ENCODE measurements at regions not wholly inside any gene's neighbourhood (a gene's known extent, or its start where the extent isn't known, plus 50 kb on each side); places are given as distances from the start of the nearest gene placed in this dataset.
"Not testable (repeated sequence)": the region's sequence is repeated elsewhere in the genome, so short reads cannot be mapped to it uniquely, and the experiment has no call there.

DNA sequence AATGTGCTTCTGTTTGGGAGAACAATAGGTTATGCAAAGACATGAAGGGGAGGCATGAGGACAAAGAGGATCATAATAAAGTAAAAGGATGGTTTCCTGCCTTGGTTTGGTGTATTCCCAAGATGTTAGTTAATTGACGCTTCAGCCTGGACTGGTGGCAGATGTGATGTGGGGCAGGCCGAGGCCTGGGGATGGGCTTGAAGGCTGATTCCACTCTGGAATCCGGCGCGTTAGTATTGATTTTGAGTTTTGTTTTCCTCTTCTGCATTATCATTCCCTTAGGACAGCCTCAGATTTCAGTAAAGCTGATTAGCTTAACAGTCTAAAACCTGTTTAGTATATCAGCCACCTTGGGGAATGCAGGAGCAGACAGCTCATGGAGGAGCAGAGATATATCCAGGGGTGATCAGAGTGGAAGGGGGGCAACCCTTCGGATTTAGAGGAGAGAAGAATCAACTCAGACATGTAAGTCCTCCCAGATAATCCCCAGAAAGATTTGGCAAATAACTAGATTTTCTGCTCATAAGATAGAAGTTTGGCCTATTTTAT, 159.8 kb upstream of the MTPN start:
- no peak overlapping the region for H3K4me3 ChIP-seq (ENCODE audit: low read length)

DNA sequence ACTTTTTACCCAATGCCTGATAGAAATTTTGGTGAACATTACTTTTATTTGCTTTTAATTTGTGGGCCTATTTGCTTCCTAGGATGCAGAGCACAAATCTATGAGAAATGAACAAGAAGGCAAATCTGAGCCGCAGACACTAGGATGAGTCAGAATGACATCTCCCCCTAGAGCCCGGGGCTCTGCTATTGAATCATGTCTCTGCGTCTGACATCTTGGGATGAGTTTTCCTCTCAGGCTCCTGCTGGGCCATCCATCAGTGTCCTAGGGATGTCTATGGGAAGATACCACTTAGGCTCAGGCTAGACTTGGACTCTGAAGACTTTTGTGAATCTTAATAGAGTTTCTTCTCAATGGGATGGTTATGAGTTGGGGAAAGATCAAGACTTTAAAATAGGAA, 157.3 kb upstream of the MTPN start:
- Histone ChIP-seq H3K27ac (ENCODE audit: low read length) (no peak overlapping the region), H3K9me3 (ENCODE audit: control insufficient read depth, low read depth, low read length) (no peaks in the 10 kb centered on the region), H3K4me3 (ENCODE audit: low read length) (no peak overlapping the region), H3K36me3 (ENCODE audit: control insufficient read depth, low read depth, low read length) (no peaks in the 10 kb centered on the region), H3K27me3 (ENCODE audit: control insufficient read depth, insufficient read depth, low read length) (no peaks in the 10 kb centered on the region), H3K9ac (ENCODE audit: low read length) (no peak overlapping the region), H3K4me1 (ENCODE audit: control insufficient read depth, low read depth, low read length) (peaks cover 10% of the 10 kb centered on the region)

More for the DNA sequence above, 159.8 kb upstream of the MTPN start:
- no peak overlapping the region for H3K27ac ChIP-seq (ENCODE audit: low read length)
- peaks cover 10% of the 10 kb centered on the region for H3K4me1 ChIP-seq (ENCODE audit: control insufficient read depth, low read depth, low read length)
- no peaks in the 10 kb centered on the region for H3K27me3 ChIP-seq (ENCODE audit: control insufficient read depth, insufficient read depth, low read length)
- no peak overlapping the region for H3K9ac ChIP-seq (ENCODE audit: low read length)
- no peaks in the 10 kb centered on the region for H3K36me3 ChIP-seq (ENCODE audit: control insufficient read depth, low read depth, low read length)
- no peaks in the 10 kb centered on the region for H3K9me3 ChIP-seq (ENCODE audit: control insufficient read depth, low read depth, low read length)

DNA sequence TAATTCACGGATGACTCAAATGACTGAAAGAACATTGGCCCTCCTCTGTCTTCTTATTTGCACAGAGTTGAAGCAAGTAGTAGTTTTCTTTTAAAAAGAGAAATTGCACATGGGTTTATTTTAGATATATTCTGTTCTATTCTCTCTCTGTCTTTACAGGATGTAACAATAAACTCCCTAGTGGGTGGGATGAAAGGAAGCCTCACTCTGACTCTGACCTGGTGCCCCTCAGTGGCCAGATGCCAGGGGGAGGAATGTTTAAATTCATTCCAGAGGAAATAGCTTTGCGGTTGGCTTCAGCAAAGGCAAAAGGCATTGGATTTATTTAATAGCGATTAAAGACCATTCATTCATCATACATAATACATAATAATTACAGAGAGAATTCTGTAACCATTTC, 156.4 kb upstream of the MTPN start:
- Histone ChIP-seq H3K9me3 (ENCODE audit: control insufficient read depth, low read depth, low read length) (no peaks in the 10 kb centered on the region), H3K27ac (ENCODE audit: low read length) (no peak overlapping the region), H3K4me3 (ENCODE audit: low read length) (no peak overlapping the region), H3K9ac (ENCODE audit: low read length) (no peak overlapping the region), H3K36me3 (ENCODE audit: control insufficient read depth, low read depth, low read length) (no peaks in the 10 kb centered on the region), H3K4me1 (ENCODE audit: control insufficient read depth, low read depth, low read length) (peaks cover 10% of the 10 kb centered on the region), H3K27me3 (ENCODE audit: control insufficient read depth, insufficient read depth, low read length) (no peaks in the 10 kb centered on the region)

DNA sequence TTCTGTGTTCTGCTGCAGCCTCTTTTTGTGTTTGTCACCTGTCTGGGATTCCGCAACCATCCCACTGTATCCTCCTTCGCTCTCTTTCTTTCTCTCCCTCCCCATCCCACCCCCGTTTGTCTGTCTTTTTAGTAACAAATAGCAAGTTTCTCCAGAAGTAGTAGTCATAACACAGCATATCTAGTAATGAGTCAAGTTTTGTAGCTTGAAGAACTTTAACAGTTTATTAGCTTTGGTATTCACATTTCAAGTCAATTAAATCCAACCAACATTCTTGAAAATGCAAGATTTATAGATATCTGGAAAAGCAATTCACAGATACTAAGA, 154.1 kb upstream of the MTPN start:
- no peaks in the 10 kb centered on the region for H3K9me3 ChIP-seq (ENCODE audit: control insufficient read depth, low read depth, low read length)
- H3K27me3 ChIP-seq (ENCODE audit: control insufficient read depth, insufficient read depth, low read length): no peaks in the 10 kb centered on the region
- H3K9ac ChIP-seq (ENCODE audit: low read length): no peak overlapping the region
- H3K36me3 ChIP-seq (ENCODE audit: control insufficient read depth, low read depth, low read length): no peaks in the 10 kb centered on the region
- H3K4me1 ChIP-seq (ENCODE audit: control insufficient read depth, low read depth, low read length): no peaks in the 10 kb centered on the region
- H3K4me3 ChIP-seq (ENCODE audit: low read length): no peak overlapping the region
- H3K27ac ChIP-seq (ENCODE audit: low read length): no peak overlapping the region

DNA sequence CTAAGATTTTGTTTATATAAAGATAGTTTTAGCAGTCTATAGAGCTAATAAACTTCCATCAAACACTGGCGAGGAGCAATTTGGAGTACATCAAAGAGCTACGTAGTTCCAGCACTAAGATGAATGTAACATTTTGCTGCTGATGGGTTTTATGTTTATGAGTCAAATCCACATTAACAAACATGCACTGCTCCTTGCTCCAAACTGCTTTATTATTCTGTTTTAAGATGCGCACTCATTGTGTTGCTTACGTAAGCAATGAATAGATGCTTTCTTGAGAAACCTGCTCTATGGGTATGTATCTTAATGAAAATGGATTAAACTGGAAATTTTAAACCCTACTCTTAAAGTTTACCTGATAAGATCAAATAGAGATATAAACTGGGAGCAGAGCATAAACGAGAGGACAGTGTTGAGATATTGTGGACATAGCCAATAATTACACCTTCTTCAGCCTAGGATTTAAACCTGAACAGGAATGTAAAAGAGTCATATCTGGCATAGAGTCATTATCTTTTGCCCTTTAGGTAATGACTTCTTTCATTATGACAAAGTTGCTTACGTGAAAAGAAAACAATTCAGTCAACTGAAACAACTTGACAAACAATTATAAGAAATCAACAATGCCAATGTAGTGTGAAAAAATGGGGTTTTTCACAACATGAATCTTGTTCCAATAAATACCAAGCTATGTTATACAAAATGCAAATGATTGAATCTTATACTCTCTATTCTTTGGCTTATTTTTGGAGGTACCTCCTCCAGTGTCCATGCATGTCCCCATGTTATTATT, 153.5 kb upstream of the MTPN start:
- no peak overlapping the region for H3K4me3 ChIP-seq (ENCODE audit: low read length)
- H3K27me3 ChIP-seq (ENCODE audit: control insufficient read depth, insufficient read depth, low read length): no peaks in the 10 kb centered on the region
- H3K9ac ChIP-seq (ENCODE audit: low read length): no peak overlapping the region
- no peaks in the 10 kb centered on the region for H3K4me1 ChIP-seq (ENCODE audit: control insufficient read depth, low read depth, low read length)
- no peaks in the 10 kb centered on the region for H3K9me3 ChIP-seq (ENCODE audit: control insufficient read depth, low read depth, low read length)
- no peak overlapping the region for H3K27ac ChIP-seq (ENCODE audit: low read length)
- H3K36me3 ChIP-seq (ENCODE audit: control insufficient read depth, low read depth, low read length): no peaks in the 10 kb centered on the region

DNA sequence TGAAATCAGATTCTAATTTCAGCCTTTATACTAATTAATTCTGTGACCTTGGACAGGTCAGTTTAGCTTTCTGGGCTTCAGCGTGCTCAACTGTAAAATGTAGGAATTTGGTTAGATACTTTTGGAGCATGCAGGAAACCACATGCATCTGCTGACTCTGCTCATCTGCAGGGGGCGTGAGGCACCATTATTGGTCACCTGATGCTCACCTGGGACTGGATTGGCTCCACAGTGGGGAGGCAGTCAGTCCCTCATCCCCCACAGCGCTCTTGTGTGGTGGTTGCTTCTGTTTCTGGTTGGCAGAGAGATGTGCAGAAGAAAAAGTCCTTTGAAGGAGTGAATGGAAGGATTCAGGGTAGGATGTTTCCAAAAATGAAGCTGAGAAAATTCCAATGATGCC, 150.9 kb upstream of the MTPN start:
- H3K9ac ChIP-seq (ENCODE audit: low read length): no peak overlapping the region
- H3K4me3 ChIP-seq (ENCODE audit: low read length): no peak overlapping the region
- no peaks in the 10 kb centered on the region for H3K27me3 ChIP-seq (ENCODE audit: control insufficient read depth, insufficient read depth, low read length)

DNA sequence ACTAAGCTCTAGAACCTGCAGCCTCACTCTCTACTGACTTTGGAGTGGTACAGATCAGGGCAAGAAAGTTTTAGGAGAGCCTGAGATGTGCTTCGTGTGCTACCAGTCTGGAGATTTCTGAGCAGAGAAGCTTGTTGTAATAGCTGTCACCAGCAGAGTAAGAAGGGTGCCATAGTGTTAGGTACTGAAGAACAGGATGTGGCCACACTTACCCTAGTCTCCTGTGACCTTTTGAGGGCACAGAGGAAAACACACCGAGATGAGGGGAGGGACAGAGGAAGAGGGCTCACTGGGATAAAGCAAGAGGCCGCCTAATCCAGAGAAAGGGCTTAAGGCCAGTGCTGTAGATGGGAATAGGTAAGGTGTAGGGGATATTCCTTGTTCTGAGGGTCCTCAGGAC, 146.2 kb upstream of the MTPN start:
- Histone ChIP-seq H3K27me3 (ENCODE audit: control insufficient read depth, insufficient read depth, low read length) (no peaks in the 10 kb centered on the region), H3K9me3 (ENCODE audit: control insufficient read depth, low read depth, low read length) (no peaks in the 10 kb centered on the region), H3K36me3 (ENCODE audit: control insufficient read depth, low read depth, low read length) (no peaks in the 10 kb centered on the region), H3K4me1 (ENCODE audit: control insufficient read depth, low read depth, low read length) (no peaks in the 10 kb centered on the region), H3K27ac (ENCODE audit: low read length) (no peak overlapping the region), H3K4me3 (ENCODE audit: low read length) (no peak overlapping the region), H3K9ac (ENCODE audit: low read length) (no peak overlapping the region)

More for the DNA sequence above, 150.9 kb upstream of the MTPN start:
- Histone ChIP-seq H3K9me3 (ENCODE audit: control insufficient read depth, low read depth, low read length) (no peaks in the 10 kb centered on the region), H3K36me3 (ENCODE audit: control insufficient read depth, low read depth, low read length) (no peaks in the 10 kb centered on the region), H3K4me1 (ENCODE audit: control insufficient read depth, low read depth, low read length) (no peaks in the 10 kb centered on the region), H3K27ac (ENCODE audit: low read length) (no peak overlapping the region)

DNA sequence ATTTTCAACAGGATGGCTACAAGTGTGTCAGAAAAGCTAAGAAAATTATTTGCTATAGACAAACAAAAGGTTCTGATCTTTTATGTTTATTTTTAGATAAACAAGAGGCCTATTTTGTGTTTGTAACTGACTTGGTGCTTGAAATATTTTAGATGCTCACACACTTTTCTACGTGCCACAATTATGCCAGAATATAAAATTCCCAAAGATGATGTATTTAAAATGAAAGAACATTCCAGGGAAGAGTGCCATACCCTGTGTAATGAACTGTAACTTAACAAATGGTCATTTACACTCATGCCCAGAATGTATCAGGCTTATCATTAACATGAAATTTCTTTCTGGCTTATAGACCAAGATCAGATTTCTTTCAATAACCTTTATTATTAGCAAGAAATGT, 144.9 kb upstream of the MTPN start:
- Histone ChIP-seq H3K9me3 (ENCODE audit: control insufficient read depth, low read depth, low read length) (no peaks in the 10 kb centered on the region), H3K27ac (ENCODE audit: low read length) (no peak overlapping the region), H3K9ac (ENCODE audit: low read length) (no peak overlapping the region), H3K36me3 (ENCODE audit: control insufficient read depth, low read depth, low read length) (no peaks in the 10 kb centered on the region), H3K4me3 (ENCODE audit: low read length) (no peak overlapping the region), H3K4me1 (ENCODE audit: control insufficient read depth, low read depth, low read length) (no peaks in the 10 kb centered on the region), H3K27me3 (ENCODE audit: control insufficient read depth, insufficient read depth, low read length) (no peaks in the 10 kb centered on the region)

DNA sequence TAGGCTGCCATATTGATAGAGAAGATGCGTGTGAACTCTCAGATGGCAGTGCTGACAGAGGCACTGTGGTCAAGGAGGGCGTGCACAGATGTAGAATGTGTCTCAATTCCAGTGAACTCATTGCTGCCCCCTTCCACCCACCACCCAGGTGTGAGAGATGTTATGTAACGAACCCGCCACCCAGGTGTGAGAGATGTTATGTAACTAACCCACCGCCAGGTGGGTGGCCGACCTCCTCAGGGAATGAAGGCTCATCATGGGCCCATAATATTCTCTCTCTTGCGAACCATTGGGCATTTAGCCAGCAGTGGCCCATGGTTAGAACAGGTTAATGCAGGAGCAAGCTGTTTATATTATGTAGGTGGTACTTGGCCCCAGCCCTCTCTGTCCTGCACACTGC, 140.4 kb upstream of the MTPN start:
- Histone ChIP-seq H3K27ac (ENCODE audit: low read length) (no peak overlapping the region), H3K36me3 (ENCODE audit: control insufficient read depth, low read depth, low read length) (no peaks in the 10 kb centered on the region), H3K27me3 (ENCODE audit: control insufficient read depth, insufficient read depth, low read length) (no peaks in the 10 kb centered on the region), H3K9me3 (ENCODE audit: control insufficient read depth, low read depth, low read length) (no peaks in the 10 kb centered on the region), H3K4me1 (ENCODE audit: control insufficient read depth, low read depth, low read length) (no peaks in the 10 kb centered on the region), H3K4me3 (ENCODE audit: low read length) (no peak overlapping the region), H3K9ac (ENCODE audit: low read length) (no peak overlapping the region)

DNA sequence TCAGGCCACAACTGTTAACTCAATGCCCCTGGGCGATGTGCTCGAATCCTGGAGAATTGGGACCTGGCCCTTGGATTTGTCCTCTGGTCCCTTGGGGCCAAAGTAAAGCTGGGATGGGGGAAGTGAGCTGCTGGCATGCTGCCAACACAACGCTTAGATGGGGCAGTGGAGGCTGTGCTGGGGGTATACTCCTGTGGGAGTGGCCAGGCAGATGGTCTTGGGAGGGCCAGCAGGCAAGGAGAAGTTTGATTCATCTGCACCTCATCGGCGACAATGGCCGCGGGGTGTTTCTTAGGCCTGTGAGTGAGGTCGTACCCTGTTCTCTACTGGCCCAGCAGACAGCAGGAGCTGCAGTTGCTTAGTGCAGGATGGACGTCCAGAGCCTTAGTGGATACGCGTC, 139.0 kb upstream of the MTPN start:
- H3K4me3 ChIP-seq (ENCODE audit: low read length): no peak overlapping the region
- H3K9me3 ChIP-seq (ENCODE audit: control insufficient read depth, low read depth, low read length): no peaks in the 10 kb centered on the region
- no peaks in the 10 kb centered on the region for H3K4me1 ChIP-seq (ENCODE audit: control insufficient read depth, low read depth, low read length)
- H3K36me3 ChIP-seq (ENCODE audit: control insufficient read depth, low read depth, low read length): no peaks in the 10 kb centered on the region
- H3K9ac ChIP-seq (ENCODE audit: low read length): no peak overlapping the region
- H3K27me3 ChIP-seq (ENCODE audit: control insufficient read depth, insufficient read depth, low read length): no peaks in the 10 kb centered on the region
- no peak overlapping the region for H3K27ac ChIP-seq (ENCODE audit: low read length)

DNA sequence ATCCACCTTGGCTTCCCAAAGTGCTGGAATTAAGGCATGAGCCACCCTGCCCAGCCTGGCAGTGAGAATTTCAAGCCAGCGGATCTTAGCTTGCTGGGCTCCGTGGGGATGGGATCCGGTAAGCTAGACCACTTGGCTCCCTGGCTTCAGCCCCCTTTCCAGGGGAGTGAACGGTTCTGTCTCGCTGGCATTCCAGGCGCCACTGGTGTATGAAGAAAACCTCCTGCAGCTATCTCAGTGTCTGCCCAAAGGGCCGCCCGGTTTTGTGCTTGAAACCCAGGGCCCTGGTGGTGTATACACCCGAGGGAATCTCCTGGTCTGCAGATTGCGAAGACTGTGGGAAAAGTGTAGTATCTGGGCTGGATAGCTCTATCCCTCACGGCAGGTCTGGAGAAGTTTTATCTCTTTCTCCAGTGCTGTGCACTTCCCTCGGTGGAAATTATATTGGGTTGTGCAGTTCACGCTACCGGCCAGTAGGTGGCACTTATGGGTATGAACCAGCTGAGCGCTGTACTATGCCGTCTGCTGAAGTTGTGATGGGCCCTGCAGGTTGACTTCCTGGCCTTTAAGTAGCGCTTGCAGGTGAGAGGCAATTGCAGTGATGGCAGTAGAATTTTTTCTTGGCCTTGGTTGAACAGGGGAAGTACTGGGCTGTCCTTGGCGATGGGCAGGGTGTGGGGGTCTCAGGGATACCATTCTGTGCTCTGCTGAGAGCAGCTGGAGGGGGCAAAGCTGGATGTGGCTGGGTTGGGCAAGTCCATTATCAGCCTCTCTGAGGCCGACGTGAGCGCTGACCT, 138.0 kb upstream of the MTPN start:
- Histone ChIP-seq H3K4me1 (ENCODE audit: control insufficient read depth, low read depth, low read length) (no peaks in the 10 kb centered on the region), H3K27me3 (ENCODE audit: control insufficient read depth, insufficient read depth, low read length) (no peaks in the 10 kb centered on the region), H3K27ac (ENCODE audit: low read length) (no peak overlapping the region), H3K4me3 (ENCODE audit: low read length) (no peak overlapping the region), H3K9ac (ENCODE audit: low read length) (no peak overlapping the region), H3K36me3 (ENCODE audit: control insufficient read depth, low read depth, low read length) (no peaks in the 10 kb centered on the region), H3K9me3 (ENCODE audit: control insufficient read depth, low read depth, low read length) (no peaks in the 10 kb centered on the region)

DNA sequence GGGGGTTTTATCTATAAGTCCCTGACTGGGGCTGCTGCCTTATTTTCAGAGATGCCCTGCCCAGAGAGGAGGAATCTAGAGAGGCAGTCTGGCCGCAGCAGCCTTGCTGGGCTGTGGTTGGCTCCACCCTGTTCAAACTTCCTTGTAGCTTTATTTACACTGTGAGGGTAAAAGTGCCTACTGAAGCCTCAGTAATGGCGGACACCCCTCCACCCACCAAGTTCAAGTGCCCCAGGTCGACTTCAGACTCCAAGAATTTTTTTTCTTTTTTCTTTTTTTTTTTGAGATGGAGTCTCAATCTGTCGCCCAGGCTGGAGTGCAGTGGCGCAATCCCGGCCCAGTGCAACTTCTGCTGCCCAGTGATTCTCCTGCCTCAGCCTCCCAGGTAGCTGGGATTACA, 137.3 kb upstream of the MTPN start:
- H3K4me1 ChIP-seq (ENCODE audit: control insufficient read depth, low read depth, low read length); H3K9me3 ChIP-seq (ENCODE audit: control insufficient read depth, low read depth, low read length); H3K27ac ChIP-seq (ENCODE audit: low read length); H3K4me3 ChIP-seq (ENCODE audit: low read length); H3K27me3 ChIP-seq (ENCODE audit: control insufficient read depth, insufficient read depth, low read length); H3K9ac ChIP-seq (ENCODE audit: low read length); H3K36me3 ChIP-seq (ENCODE audit: control insufficient read depth, low read depth, low read length): not testable (repeated sequence)
